ENCODE measurements at regions not wholly inside any gene's neighbourhood (a gene's known extent, or its start where the extent isn't known, plus 50 kb on each side); places are given as distances from the start of the nearest gene placed in this dataset.

- TF ChIP-seq, protein P1, sequence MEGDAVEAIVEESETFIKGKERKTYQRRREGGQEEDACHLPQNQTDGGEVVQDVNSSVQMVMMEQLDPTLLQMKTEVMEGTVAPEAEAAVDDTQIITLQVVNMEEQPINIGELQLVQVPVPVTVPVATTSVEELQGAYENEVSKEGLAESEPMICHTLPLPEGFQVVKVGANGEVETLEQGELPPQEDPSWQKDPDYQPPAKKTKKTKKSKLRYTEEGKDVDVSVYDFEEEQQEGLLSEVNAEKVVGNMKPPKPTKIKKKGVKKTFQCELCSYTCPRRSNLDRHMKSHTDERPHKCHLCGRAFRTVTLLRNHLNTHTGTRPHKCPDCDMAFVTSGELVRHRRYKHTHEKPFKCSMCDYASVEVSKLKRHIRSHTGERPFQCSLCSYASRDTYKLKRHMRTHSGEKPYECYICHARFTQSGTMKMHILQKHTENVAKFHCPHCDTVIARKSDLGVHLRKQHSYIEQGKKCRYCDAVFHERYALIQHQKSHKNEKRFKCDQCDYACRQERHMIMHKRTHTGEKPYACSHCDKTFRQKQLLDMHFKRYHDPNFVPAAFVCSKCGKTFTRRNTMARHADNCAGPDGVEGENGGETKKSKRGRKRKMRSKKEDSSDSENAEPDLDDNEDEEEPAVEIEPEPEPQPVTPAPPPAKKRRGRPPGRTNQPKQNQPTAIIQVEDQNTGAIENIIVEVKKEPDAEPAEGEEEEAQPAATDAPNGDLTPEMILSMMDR (conservative IDR thresholded peaks at IDR 0.05; ENCODE audit: low read depth in 2 of 2): no peak
- TF ChIP-seq EZH2phosphoT487 (IDR thresholded peaks at IDR 0.05; ENCODE audit: unreplicated experiment) (no peak), POLR2AphosphoS5 (IDR thresholded peaks at IDR 0.05; ENCODE audit: low read depth) (no peak), CREB1 (CRISPR knock-in tag; IDR thresholded peaks at IDR 0.05; ENCODE audit: low read depth) (no peak), EZH2 (IDR thresholded peaks at IDR 0.05; ENCODE audit: low read depth, unreplicated experiment) (no peak), ZNF462 (CRISPR knock-in tag; IDR thresholded peaks at IDR 0.05) (no peak)
- TF ChIP-seq, protein P2, sequence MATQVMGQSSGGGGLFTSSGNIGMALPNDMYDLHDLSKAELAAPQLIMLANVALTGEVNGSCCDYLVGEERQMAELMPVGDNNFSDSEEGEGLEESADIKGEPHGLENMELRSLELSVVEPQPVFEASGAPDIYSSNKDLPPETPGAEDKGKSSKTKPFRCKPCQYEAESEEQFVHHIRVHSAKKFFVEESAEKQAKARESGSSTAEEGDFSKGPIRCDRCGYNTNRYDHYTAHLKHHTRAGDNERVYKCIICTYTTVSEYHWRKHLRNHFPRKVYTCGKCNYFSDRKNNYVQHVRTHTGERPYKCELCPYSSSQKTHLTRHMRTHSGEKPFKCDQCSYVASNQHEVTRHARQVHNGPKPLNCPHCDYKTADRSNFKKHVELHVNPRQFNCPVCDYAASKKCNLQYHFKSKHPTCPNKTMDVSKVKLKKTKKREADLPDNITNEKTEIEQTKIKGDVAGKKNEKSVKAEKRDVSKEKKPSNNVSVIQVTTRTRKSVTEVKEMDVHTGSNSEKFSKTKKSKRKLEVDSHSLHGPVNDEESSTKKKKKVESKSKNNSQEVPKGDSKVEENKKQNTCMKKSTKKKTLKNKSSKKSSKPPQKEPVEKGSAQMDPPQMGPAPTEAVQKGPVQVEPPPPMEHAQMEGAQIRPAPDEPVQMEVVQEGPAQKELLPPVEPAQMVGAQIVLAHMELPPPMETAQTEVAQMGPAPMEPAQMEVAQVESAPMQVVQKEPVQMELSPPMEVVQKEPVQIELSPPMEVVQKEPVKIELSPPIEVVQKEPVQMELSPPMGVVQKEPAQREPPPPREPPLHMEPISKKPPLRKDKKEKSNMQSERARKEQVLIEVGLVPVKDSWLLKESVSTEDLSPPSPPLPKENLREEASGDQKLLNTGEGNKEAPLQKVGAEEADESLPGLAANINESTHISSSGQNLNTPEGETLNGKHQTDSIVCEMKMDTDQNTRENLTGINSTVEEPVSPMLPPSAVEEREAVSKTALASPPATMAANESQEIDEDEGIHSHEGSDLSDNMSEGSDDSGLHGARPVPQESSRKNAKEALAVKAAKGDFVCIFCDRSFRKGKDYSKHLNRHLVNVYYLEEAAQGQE (IDR thresholded peaks at IDR 0.05; ENCODE audit: unreplicated experiment): no peak
Measured at GRCh38 chr5:112049738-112050137, 292.7 kb upstream of the NREP start.

Data from GM23338 (cell line).